GM18520 (cell line): ENCODE measurements at regions not wholly inside any gene's neighbourhood (a gene's known extent, or its start where the extent isn't known, plus 50 kb on each side); places are given as distances from the start of the nearest gene placed in this dataset.

Experiments used
- ATAC-seq: cut with Tn5 transposase; IDR thresholded peaks from one replicate; pipeline ENCODE4 v1.9.1; 2021; ENCODE audit not compliant: unreplicated experiment

GRCh38 chr12:107439026-107439738 lies 246.4 kb upstream of the PWP1 start:
- ATAC-seq = no peak

DNA sequence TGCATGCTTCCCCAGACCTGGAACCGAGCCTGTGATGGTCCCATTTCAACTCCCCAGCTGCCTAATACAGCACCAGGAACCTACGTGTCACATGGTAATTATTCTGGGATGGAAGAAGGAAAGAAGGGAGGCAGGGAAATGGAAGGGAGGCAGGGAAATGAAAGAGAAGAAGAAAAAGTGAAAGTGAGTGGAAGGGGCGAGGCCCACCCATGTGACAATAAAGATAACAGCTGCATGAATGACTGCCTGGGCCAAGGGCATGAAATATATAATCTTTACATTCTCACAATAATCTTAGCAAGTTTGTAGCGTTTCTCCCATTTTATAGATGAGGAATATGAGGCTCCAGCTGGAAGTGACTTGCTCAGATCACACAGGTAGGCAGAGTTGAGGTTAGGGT lies 245.0 kb upstream of the PWP1 start:
- ATAC-seq = no peak

DNA sequence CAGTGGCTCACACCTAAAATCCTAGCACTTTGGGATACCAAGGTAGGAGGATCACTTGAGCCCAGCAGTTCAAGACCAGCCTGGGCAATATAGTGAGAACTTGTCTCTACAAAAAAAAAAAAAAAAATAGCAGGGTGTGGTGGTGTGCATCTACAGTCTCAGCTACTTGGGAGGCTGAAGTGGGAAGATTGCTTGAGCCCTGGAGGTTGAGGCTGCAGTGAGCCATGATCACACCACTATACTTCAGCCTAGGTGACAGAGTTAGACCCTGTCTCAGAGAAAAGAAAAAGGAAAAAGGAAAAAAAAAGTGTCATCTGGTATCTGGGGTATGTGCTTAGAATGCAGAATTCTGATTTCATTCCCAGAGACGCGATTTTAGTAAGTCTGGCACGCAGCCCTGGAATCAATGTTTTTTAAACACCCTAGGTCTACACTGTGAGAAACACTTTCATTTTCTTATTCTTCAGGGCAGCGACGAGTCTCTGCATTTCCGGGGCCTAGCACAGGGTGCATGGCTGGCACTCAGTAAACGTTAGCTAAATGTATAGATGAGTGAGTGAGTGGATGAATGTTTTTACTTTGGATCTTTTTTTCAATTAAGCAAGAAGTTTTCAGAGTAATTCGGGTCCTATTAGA lies 243.8 kb upstream of the PWP1 start:
- ATAC-seq = no peak

- no peak for ATAC-seq
Observed at GRCh38 chr12:107442326-107442987, 243.1 kb upstream of the PWP1 start.

- ATAC-seq = no peak
Observed at GRCh38 chr12:107443320-107444090, 242.1 kb upstream of the PWP1 start.

GRCh38 chr12:107444771-107445170 lies 240.8 kb upstream of the PWP1 start:
- no peak for ATAC-seq

DNA sequence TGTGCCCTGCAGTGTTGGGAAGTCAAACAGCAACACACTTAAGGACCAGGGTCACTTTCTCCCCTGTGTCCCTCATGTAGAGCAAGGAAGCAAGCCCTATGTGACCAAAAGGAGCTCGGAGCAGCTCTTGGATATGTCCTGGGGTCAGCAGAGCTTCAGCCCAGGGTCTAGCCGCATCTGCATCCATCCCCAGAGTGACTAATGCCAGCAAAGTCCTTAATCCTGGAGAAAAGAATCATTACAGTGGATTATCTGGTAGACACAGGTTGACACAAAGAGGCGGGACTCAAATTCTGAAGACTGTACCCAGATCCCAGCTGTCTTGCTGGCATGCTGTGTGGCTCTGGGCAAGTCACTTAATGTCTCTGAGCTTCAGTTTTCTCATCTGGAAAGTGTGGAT lies 239.1 kb upstream of the PWP1 start:
- no peak for ATAC-seq

GRCh38 chr12:107447336-107447735 lies 238.3 kb upstream of the PWP1 start:
- ATAC-seq = no peak

GRCh38 chr12:107448198-107448597 lies 237.4 kb upstream of the PWP1 start:
- no peak for ATAC-seq

DNA sequence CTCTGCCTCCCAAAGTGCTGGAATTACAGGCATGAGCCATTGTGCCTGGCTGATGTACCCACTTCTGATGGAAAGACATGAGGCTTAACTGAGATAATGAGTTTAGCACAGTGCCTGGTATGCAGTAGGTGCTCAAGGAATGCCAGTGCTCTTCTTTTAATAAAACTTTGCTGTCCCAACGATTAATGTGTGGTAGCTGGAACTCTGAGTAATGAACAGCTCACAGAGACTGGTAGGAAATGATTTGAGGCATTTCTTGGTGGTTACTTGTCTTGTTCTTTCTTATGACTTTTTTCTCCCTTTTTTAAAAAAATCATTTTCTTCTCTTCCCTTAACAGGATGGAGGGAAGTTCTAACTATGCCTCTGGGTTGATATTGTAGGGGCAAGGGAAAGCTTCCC lies 235.7 kb upstream of the PWP1 start:
- ATAC-seq = no peak

DNA sequence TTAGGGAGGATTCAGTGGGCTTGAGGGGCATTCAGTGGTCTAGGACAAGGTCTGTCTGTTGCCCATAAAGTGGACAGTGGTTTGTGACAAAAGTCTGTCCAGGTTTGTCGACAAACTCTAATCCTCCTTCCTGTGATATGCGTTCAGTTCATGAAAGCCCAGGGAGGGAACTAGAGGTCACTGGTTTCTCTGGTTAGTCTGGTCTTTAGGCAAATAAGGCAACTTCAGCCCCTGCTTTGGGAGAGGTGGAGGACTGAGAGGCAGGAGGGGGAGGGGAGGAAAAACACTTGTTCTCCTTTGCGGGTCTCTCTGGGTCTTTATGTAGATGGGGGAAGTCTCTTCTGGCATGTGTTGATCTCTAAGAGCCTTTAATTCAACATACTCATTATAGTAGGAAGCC lies 235.1 kb upstream of the PWP1 start:
- no peak for ATAC-seq

GRCh38 chr12:107451246-107451645 lies 234.4 kb upstream of the PWP1 start:
- ATAC-seq = no peak

GRCh38 chr12:107454109-107454830 lies 231.3 kb upstream of the PWP1 start:
- no peak for ATAC-seq

GRCh38 chr12:107457362-107457935 lies 228.2 kb upstream of the PWP1 start:
- ATAC-seq = no peak

GRCh38 chr12:107458163-107458562 lies 227.4 kb upstream of the PWP1 start:
- ATAC-seq = no peak

GRCh38 chr12:107458990-107459389 lies 226.6 kb upstream of the PWP1 start:
- no peak for ATAC-seq

GRCh38 chr12:107459641-107460040 lies 226.0 kb upstream of the PWP1 start:
- no peak for ATAC-seq

DNA sequence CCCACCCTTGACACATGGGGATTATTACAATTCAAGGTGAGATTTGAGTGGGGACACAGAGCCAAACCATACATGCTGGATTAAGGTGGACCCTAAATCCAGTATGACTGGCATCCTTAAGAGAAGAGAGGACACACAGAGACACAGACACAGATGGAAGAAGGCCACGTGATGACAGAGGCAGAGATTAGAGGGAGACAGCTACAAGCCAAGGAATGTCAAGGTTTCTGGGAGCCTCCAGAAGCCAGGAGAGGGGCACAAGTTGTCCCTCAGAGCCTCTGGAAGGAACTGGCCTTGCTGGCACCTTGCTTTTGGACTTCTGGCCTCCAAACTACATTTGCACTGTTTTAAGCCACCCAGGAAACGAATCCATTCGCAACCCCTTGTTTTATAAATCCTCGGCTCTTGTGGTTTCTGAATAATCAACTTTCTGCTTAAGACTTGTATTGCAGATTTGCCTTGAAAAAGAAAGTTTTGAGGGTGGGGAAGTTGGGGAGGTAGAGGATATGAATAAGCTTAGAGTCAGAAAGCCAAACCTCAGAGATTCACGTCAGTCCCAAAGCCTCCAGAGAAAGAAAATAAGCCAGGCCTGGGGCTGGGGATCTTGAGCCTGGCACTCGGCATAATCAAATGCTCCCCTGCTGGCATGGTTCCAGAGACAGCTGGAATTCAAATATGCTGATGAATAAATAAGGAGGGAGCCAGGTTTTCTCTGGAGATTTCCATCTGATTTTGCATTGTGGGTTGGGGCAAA lies 224.2 kb upstream of the PWP1 start:
- no peak for ATAC-seq

DNA sequence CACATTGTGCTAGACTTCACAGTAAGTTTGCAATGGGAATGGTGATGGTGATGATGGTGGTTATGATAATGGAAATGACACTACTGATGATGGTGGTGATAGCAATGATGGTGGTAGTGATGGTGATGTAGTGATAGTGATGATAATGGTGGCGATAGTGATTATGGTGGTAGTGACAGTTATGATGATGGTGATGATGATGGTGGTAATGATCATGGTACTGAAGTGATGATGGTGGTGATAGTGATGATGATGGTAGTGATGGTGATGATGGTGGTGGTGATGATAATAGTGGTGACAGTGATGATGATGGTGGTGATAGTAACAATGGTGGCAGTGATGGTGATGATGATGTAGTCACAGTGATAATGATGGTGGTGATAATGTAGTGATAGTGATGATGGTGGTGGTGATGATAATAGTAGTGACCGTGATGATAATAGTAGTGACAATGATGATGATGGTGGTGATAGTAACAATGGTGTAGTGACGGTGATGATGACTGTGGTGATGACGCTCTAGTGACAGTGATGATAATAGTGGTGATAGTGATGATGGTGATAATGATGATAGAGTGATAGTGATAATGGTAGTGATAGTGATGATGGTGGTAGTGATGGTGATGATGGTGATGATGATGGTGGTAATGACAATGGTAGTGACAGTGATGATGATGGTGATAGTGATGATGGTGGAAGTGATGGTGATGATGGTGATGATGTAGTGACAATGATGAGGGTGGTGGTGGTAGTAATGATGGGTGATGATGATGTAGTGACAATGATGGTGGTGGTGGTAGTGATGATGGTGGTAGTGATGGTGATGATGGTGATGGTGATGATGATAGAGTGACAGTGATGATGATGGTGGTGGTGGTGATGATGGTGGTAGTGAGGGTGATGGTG lies 222.9 kb upstream of the PWP1 start:
- ATAC-seq = no peak
